GM21390 (cell line): ENCODE measurements at regions not wholly inside any gene's neighbourhood (a gene's known extent, or its start where the extent isn't known, plus 50 kb on each side); places are given as distances from the start of the nearest gene placed in this dataset.
A peak's percentile ranks its signal among the peaks of the same experiment; 100 is the strongest.
"Not testable (repeated sequence)": the region's sequence is repeated elsewhere in the genome, so short reads cannot be mapped to it uniquely, and the experiment has no call there.

Experiments
- ATAC-seq: cut with Tn5 transposase; IDR thresholded peaks from one replicate; pipeline ENCODE4 v1.9.1; 2021; ENCODE audit not compliant: unreplicated experiment

GRCh38 chr20:12925863-12926793, 82.6 kb upstream of the SPTLC3 start:
- no peak for ATAC-seq

- no peak for ATAC-seq
Measured at GRCh38 chr20:12927489-12927888, 81.3 kb upstream of the SPTLC3 start.

- ATAC-seq: no peak
Measured at GRCh38 chr20:12928358-12928754, 80.4 kb upstream of the SPTLC3 start.

GRCh38 chr20:12928755-12929401, 79.9 kb upstream of the SPTLC3 start:
- no peak for ATAC-seq

- no peak for ATAC-seq
Measured at GRCh38 chr20:12936020-12936419, 72.8 kb upstream of the SPTLC3 start.

- no peak for ATAC-seq
Measured at GRCh38 chr20:12936524-12936923, 72.2 kb upstream of the SPTLC3 start.

- no peak for ATAC-seq
Measured at GRCh38 chr20:12941025-12941424, 67.7 kb upstream of the SPTLC3 start.

GRCh38 chr20:12942123-12942522, 66.6 kb upstream of the SPTLC3 start:
- ATAC-seq: peak; percentile 93

- no peak for ATAC-seq
Measured at GRCh38 chr20:12946789-12947188, 62.0 kb upstream of the SPTLC3 start.

GRCh38 chr20:12947691-12948090, 61.1 kb upstream of the SPTLC3 start:
- ATAC-seq: no peak

- ATAC-seq: no peak
Measured at GRCh38 chr20:12949429-12949980, 59.3 kb upstream of the SPTLC3 start.

GRCh38 chr20:12954254-12954653, 54.5 kb upstream of the SPTLC3 start:
- not testable (repeated sequence) for ATAC-seq

GRCh38 chr20:12955611-12956010, 53.2 kb upstream of the SPTLC3 start:
- ATAC-seq: no peak

GRCh38 chr20:12956303-12956702, 52.5 kb upstream of the SPTLC3 start:
- ATAC-seq: no peak

- no peak for ATAC-seq
Measured at GRCh38 chr20:12957968-12958367, 50.8 kb upstream of the SPTLC3 start.
